KMS-11 (cell line): ENCODE measurements at regions not wholly inside any gene's neighbourhood (a gene's known extent, or its start where the extent isn't known, plus 50 kb on each side); places are given as distances from the start of the nearest gene placed in this dataset.

Experiments
- H2AFZ ChIP-seq: fragments of 200-600 bp; sonication (generic); 2 replicates; pipeline ENCODE4 v1.6.1; 2016; ENCODE audit warnings: antibody characterized with exemption, mixed run types, low read depth
- H3K27ac ChIP-seq: fragments of 200-600 bp; sonication (generic); 2 replicates; pipeline ENCODE4 v1.6.1; 2016; ENCODE audit warnings: mild to moderate bottlenecking, mixed run types
- H3K27me3 ChIP-seq: fragments of 200-600 bp; sonication (generic); 2 replicates; pipeline ENCODE4 v1.6.1; 2017; ENCODE audit warnings: mild to moderate bottlenecking, low read depth, mixed run types, moderate library complexity; ENCODE audit not compliant: insufficient read depth
- H3K36me3 ChIP-seq: fragments of 200-600 bp; sonication (generic); 2 replicates; pipeline ENCODE4 v1.6.1; 2017; ENCODE audit warnings: mild to moderate bottlenecking, mixed run types; ENCODE audit not compliant: insufficient read depth
- H3K4me1 ChIP-seq: fragments of 200-600 bp; sonication (generic); 2 replicates; pipeline ENCODE4 v1.6.1; 2016; ENCODE audit warnings: mild to moderate bottlenecking, low read depth, mixed run types; ENCODE audit not compliant: poor library complexity, severe bottlenecking
- H3K4me2 ChIP-seq: fragments of 200-600 bp; sonication (generic); 2 replicates; pipeline ENCODE4 v1.7.0; 2016; ENCODE audit warnings: mild to moderate bottlenecking, mixed run types
- H3K4me3 ChIP-seq: fragments of 200-600 bp; sonication (generic); IDR thresholded peaks from 2 replicates; pipeline ENCODE4 v1.6.1; 2017; ENCODE audit warnings: low read depth, low read length, mixed read lengths; ENCODE audit not compliant: insufficient read depth
- H3K79me2 ChIP-seq: fragments of 200-600 bp; sonication (generic); 2 replicates; pipeline ENCODE4 v1.6.1; 2016; ENCODE audit warnings: low read depth, mixed run types; ENCODE audit not compliant: insufficient read depth
- H3K9ac ChIP-seq: fragments of 200-600 bp; sonication (generic); 2 replicates; pipeline ENCODE4 v1.6.1; 2016; ENCODE audit warnings: mild to moderate bottlenecking, mixed run types
- H4K20me1 ChIP-seq: fragments of 200-600 bp; sonication (generic); 2 replicates; pipeline ENCODE4 v1.6.1; 2016; ENCODE audit warnings: mild to moderate bottlenecking, mixed run types; ENCODE audit not compliant: insufficient read depth
- CTCF ChIP-seq: fragments of 200-600 bp; sonication (generic); conservative IDR thresholded peaks from 2 replicates; pipeline ENCODE4 v1.6.1; 2017; ENCODE audit warnings: low read depth, mild to moderate bottlenecking, antibody characterized with exemption, low read length, moderate library complexity, mixed read lengths

- Histone ChIP-seq H2AFZ (no peak overlapping the region), H3K36me3 (no peaks in the 10 kb centered on the region), H3K9ac (no peak overlapping the region), H3K27ac (no peak overlapping the region), H3K4me1 (no peaks in the 10 kb centered on the region), H3K79me2 (no peaks in the 10 kb centered on the region), H3K27me3 (no peaks in the 10 kb centered on the region), H3K4me3 (no peak overlapping the region), H3K4me2 (no peak overlapping the region), H4K20me1 (no peaks in the 10 kb centered on the region)
- no peak for TF ChIP-seq CTCF
Measured at GRCh38 chr10:8305876-8306652, 251.6 kb downstream of the GATA3 start.

- H3K9ac ChIP-seq, result no peak overlapping the region
- H4K20me1 ChIP-seq, result no peaks in the 10 kb centered on the region
- H3K4me2 ChIP-seq, result no peak overlapping the region
- no peaks in the 10 kb centered on the region for H3K79me2 ChIP-seq
- no peak overlapping the region for H2AFZ ChIP-seq
- no peak overlapping the region for H3K4me3 ChIP-seq
- H3K4me1 ChIP-seq, result no peaks in the 10 kb centered on the region
- no peak overlapping the region for H3K27ac ChIP-seq
- no peaks in the 10 kb centered on the region for H3K36me3 ChIP-seq
- H3K27me3 ChIP-seq, result no peaks in the 10 kb centered on the region
- TF ChIP-seq CTCF, result no peak
Measured at GRCh38 chr10:8306685-8307364, 252.3 kb downstream of the GATA3 start.

GRCh38 chr10:8310930-8311329 lies 256.4 kb downstream of the GATA3 start:
- H3K9ac ChIP-seq, result no peak overlapping the region
- no peaks in the 10 kb centered on the region for H3K4me1 ChIP-seq
- H3K36me3 ChIP-seq, result no peaks in the 10 kb centered on the region
- H3K79me2 ChIP-seq, result no peaks in the 10 kb centered on the region
- no peak overlapping the region for H3K4me3 ChIP-seq
- H3K4me2 ChIP-seq, result no peak overlapping the region
- TF ChIP-seq CTCF, result no peak
- no peak overlapping the region for H2AFZ ChIP-seq
- H4K20me1 ChIP-seq, result no peaks in the 10 kb centered on the region
- no peak overlapping the region for H3K27ac ChIP-seq
- no peaks in the 10 kb centered on the region for H3K27me3 ChIP-seq

- H3K36me3 ChIP-seq, result no peaks in the 10 kb centered on the region
- H3K9ac ChIP-seq, result no peak overlapping the region
- no peak overlapping the region for H3K27ac ChIP-seq
- no peaks in the 10 kb centered on the region for H3K4me1 ChIP-seq
- TF ChIP-seq CTCF, result no peak
- no peak overlapping the region for H3K4me3 ChIP-seq
- H3K27me3 ChIP-seq, result no peaks in the 10 kb centered on the region
- no peaks in the 10 kb centered on the region for H3K79me2 ChIP-seq
- H3K4me2 ChIP-seq, result no peak overlapping the region
- no peak overlapping the region for H2AFZ ChIP-seq
- no peaks in the 10 kb centered on the region for H4K20me1 ChIP-seq
Measured at GRCh38 chr10:8311526-8312070, 257.1 kb downstream of the GATA3 start.
